A673 (cell line): ENCODE measurements at regions not wholly inside any gene's neighbourhood (a gene's known extent, or its start where the extent isn't known, plus 50 kb on each side); places are given as distances from the start of the nearest gene placed in this dataset.

ENCODE experiments used
- BruUV-seq: library from RNA; stranded (reverse); fragments of 400-500 nt; replicated peaks from 2 replicates; lab custom pipeline; 2021; lab: Mats Ljungman, UMichigan
- CTCF ChIA-PET: fragments of 300-600 bp; sonication (Branson Sonifier 250); formaldehyde crosslinking; loops from one replicate; lab custom pipeline; 2022; ENCODE audit warnings: antibody characterized with exemption; lab: Charles Lee
- POLR2A ChIA-PET: fragments of 300-600 bp; sonication (Branson Sonifier 250); formaldehyde crosslinking; loops from one replicate; lab custom pipeline; 2022; ENCODE audit warnings: antibody characterized with exemption; ENCODE audit not compliant: low non-redundant PET; lab: Charles Lee
- DNase-seq: peaks from one replicate; pipeline ENCODE4 v3.0.0-alpha.2; 2015; ENCODE audit warnings: low spot score
- H3K27ac ChIP-seq: fragments of 200-600 bp; sonication (generic); 2 replicates; pipeline ENCODE4 v1.5.1; 2016; ENCODE audit warnings: mixed run types, low read depth, mild to moderate bottlenecking, mixed read lengths, antibody characterized with exemption, low read length; ENCODE audit not compliant: poor library complexity, severe bottlenecking
- H3K27me3 ChIP-seq: fragments of 200-600 bp; sonication (generic); replicated peaks from 2 replicates; pipeline ENCODE4 v1.6.1; 2017; ENCODE audit warnings: mixed run types, low read depth, mild to moderate bottlenecking, mixed read lengths, antibody characterized with exemption, low read length; ENCODE audit not compliant: insufficient read depth, poor library complexity
- H3K36me3 ChIP-seq: fragments of 200-600 bp; sonication (generic); 2 replicates; pipeline ENCODE4 v1.6.1; 2016; ENCODE audit warnings: mixed run types, mild to moderate bottlenecking, mixed read lengths, antibody characterized with exemption, low read length; ENCODE audit not compliant: insufficient read depth, poor library complexity, severe bottlenecking
- H3K4me1 ChIP-seq: fragments of 200-600 bp; sonication (generic); 2 replicates; pipeline ENCODE4 v1.6.1; 2017; ENCODE audit warnings: mixed run types, mild to moderate bottlenecking, mixed read lengths, antibody characterized with exemption, low read length; ENCODE audit not compliant: insufficient read depth, poor library complexity, severe bottlenecking
- H3K4me3 ChIP-seq: fragments of 200-600 bp; sonication (generic); 2 replicates; pipeline ENCODE4 v1.5.1; 2016; ENCODE audit warnings: low read depth, mixed run types, mild to moderate bottlenecking, mixed read lengths, low read length; ENCODE audit not compliant: poor library complexity, severe bottlenecking
- H3K9me3 ChIP-seq: fragments of 200-600 bp; sonication (generic); 2 replicates; pipeline ENCODE4 v1.6.1; 2016; ENCODE audit warnings: mixed run types, low read depth, mild to moderate bottlenecking, mixed read lengths, antibody characterized with exemption, low read length; ENCODE audit not compliant: poor library complexity, severe bottlenecking
- CTCF ChIP-seq: fragments of 300-800, 200-600 bp; sonication (generic); conservative IDR thresholded peaks from 2 replicates; pipeline ENCODE4 v1.5.1; 2017; ENCODE audit warnings: low read depth, mild to moderate bottlenecking, antibody characterized with exemption, low read length, moderate library complexity, mixed read lengths
- EZH2 ChIP-seq: fragments of 200-600 bp; sonication (generic); IDR thresholded peaks from 2 replicates; pipeline ENCODE4 v1.6.1; 2017; ENCODE audit warnings: borderline replicate concordance, low read depth, mild to moderate bottlenecking, mixed read lengths, antibody characterized with exemption, low read length; ENCODE audit not compliant: poor library complexity, severe bottlenecking
- intact Hi-C: fragments of 100-400 bp; cut with micrococcal nuclease; formaldehyde crosslinking; loops from one replicate; pipeline ENCODE4 v1.10.0; 2022; ENCODE audit not compliant: unreplicated experiment

GRCh38 chr14:85234156-85235025 is 295.6 kb upstream of the FLRT2 start:
- DNase-seq = no peak
- intact Hi-C loops = no loop called here
- no TSS peak for BruUV-seq

GRCh38 chr14:85235868-85236267 is 294.1 kb upstream of the FLRT2 start:
- intact Hi-C loops = no loop called here

More at GRCh38 chr14:85234156-85235025, 295.6 kb upstream of the FLRT2 start:
- Histone ChIP-seq H3K27me3 (no peaks in the 10 kb centered on the region), H3K4me1 (no peaks in the 10 kb centered on the region), H3K36me3 (no peaks in the 10 kb centered on the region), H3K9me3 (no peaks in the 10 kb centered on the region), H3K27ac (no peak overlapping the region), H3K4me3 (no peak overlapping the region)
- TF ChIP-seq EZH2 = no peak
- TF ChIP-seq CTCF = no peak
- POLR2A ChIA-PET = no interaction called here
- CTCF ChIA-PET = no interaction called here

GRCh38 chr14:85236296-85236695 is 293.6 kb upstream of the FLRT2 start:
- Histone ChIP-seq H3K4me3 (no peak overlapping the region), H3K27ac (no peak overlapping the region), H3K9me3 (no peaks in the 10 kb centered on the region), H3K36me3 (no peaks in the 10 kb centered on the region), H3K27me3 (no peaks in the 10 kb centered on the region), H3K4me1 (no peaks in the 10 kb centered on the region)
- ChIA-PET POLR2A (no interaction called here), CTCF (interaction anchor here (0.7 kb wide), 1 partner anchor 10 kb away, joined by 3 read pairs; no protein-coding TSS in a partner anchor)
- intact Hi-C loops = no loop called here
- DNase-seq = no peak
- BruUV-seq = no TSS peak
- TF ChIP-seq EZH2 (no peak), CTCF (no peak)

More at GRCh38 chr14:85235868-85236267, 294.1 kb upstream of the FLRT2 start:
- TF ChIP-seq CTCF (no peak), EZH2 (no peak)
- Histone ChIP-seq H3K9me3 (no peaks in the 10 kb centered on the region), H3K4me1 (no peaks in the 10 kb centered on the region), H3K27ac (no peak overlapping the region), H3K36me3 (no peaks in the 10 kb centered on the region), H3K27me3 (no peaks in the 10 kb centered on the region), H3K4me3 (no peak overlapping the region)
- no TSS peak for BruUV-seq
- no peak for DNase-seq
- POLR2A ChIA-PET = no interaction called here
- CTCF ChIA-PET = no interaction called here
